ENCODE measurements at regions not wholly inside any gene's neighbourhood (a gene's known extent, or its start where the extent isn't known, plus 50 kb on each side); places are given as distances from the start of the nearest gene placed in this dataset.
A peak's percentile ranks its signal among the peaks of the same experiment; 100 is the strongest.
"Not testable (repeated sequence)": the region's sequence is repeated elsewhere in the genome, so short reads cannot be mapped to it uniquely, and the experiment has no call there.

DNA sequence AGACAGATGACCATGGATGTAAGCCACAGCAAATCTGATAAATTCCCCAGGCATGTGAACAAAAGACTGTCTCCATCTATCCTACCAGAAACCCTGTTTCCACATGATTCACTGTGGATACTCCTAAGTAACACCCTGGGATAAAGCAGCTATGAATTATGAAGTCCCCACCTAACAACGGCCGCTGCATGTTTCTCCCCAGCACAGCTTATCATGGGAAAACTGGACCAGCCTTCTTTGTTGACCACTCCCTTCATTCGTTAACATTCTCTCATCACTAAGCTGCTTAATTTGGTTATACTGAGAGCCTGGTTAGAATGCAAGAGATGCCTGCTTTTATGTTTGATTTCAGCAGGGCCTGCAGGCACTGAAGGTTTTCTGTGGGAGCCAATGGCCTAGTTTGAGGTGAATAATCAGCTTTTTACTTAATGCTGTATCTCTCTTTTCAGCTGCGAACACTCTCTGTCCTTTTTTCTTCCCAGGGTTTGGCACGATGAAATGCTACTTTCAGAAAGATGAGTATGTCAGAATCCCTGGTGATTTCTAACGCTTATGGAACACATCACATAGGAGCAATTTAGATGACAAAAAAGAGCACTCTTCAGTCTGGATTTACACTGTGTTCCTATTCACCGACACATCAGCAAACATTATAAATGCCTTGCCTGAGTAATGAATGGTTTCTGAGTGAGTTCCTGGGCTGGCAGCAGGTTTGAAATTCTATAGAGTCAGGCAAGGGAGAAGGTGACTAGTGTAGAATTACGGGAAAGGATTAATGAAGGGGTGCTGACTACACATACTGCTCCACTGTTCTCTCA, 318.4 kb upstream of the ZNF608 start:
- Mint-ChIP-seq H3K36me3 (ENCODE audit: low read depth) (peaks cover 7% of the 10 kb centered on the region), H3K4me1 (peaks cover 45% of the 10 kb centered on the region), H3K4me3 (peak overlapping the region; percentile 24), H3K27me3 (ENCODE audit: low read depth) (no peaks in the 10 kb centered on the region), H3K9me3 (peaks cover 7% of the 10 kb centered on the region), H3K27ac (ENCODE audit: unreplicated experiment) (peak overlapping the region; percentile 89)
- DNase-seq (ENCODE audit: low read depth, low spot score), result no peak
- TF ChIP-seq CTCF (conservative IDR thresholded peaks at IDR 0.05), result no peak

DNA sequence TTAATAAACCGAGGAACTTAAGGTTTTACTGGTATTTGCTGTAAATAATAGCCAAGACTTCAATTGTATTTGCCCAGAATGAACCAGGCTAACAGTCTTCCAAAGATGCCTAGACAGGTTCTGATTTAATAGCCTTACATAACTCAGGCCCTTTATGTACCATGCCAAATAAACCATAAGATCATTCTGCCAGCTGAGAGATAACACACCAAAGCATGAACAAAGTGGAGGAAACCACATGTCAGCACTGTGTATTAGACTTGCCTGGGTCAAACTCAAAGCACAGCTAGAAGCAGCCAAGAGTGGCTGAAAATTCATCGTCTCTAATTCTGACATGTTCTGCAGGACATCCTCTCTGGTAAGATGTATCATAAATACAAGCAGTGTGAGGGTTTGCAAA, 319.3 kb upstream of the ZNF608 start:
- no peak for DNase-seq (ENCODE audit: low read depth, low spot score)
- H3K4me1 Mint-ChIP-seq, result peaks cover 37% of the 10 kb centered on the region
- H3K27me3 Mint-ChIP-seq (ENCODE audit: low read depth), result no peaks in the 10 kb centered on the region
- H3K4me3 Mint-ChIP-seq, result peak overlapping the region; percentile 13
- peaks cover 8% of the 10 kb centered on the region for H3K9me3 Mint-ChIP-seq
- TF ChIP-seq CTCF (conservative IDR thresholded peaks at IDR 0.05), result no peak
- peaks cover 11% of the 10 kb centered on the region for H3K36me3 Mint-ChIP-seq (ENCODE audit: low read depth)
- H3K27ac Mint-ChIP-seq (ENCODE audit: unreplicated experiment), result peak overlapping the region; percentile 13

DNA sequence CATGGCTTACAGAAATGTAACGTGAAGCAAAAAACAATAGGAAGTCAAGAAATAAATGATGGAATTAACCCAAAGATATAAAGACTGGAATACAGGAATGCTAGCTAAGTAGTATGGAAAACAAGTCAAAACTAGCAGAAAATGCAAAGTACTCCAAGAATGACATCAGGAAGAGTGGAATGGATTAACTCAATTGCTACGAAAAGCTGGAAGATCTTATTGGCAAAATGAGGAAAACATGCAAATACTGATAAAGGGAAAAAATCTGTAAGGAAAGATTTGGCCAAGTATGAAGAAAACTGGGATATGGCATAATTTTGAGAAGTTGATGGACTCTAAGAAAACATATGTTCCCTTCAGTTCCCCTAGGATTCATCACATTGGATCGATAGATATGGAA, 324.5 kb upstream of the ZNF608 start:
- no peak for TF ChIP-seq CTCF (conservative IDR thresholded peaks at IDR 0.05)
- peaks cover 7% of the 10 kb centered on the region for H3K4me1 Mint-ChIP-seq
- no peak for DNase-seq (ENCODE audit: low read depth, low spot score)
- H3K9me3 Mint-ChIP-seq, result peaks cover 30% of the 10 kb centered on the region
- H3K4me3 Mint-ChIP-seq, result no peak overlapping the region
- H3K27me3 Mint-ChIP-seq (ENCODE audit: low read depth), result no peaks in the 10 kb centered on the region
- no peak overlapping the region for H3K27ac Mint-ChIP-seq (ENCODE audit: unreplicated experiment)
- peaks cover 35% of the 10 kb centered on the region for H3K36me3 Mint-ChIP-seq (ENCODE audit: low read depth)

- Mint-ChIP-seq H3K36me3 (ENCODE audit: low read depth) (peaks cover 38% of the 10 kb centered on the region), H3K9me3 (peaks cover 38% of the 10 kb centered on the region), H3K27ac (ENCODE audit: unreplicated experiment) (no peak overlapping the region), H3K27me3 (ENCODE audit: low read depth) (no peaks in the 10 kb centered on the region), H3K4me1 (no peaks in the 10 kb centered on the region), H3K4me3 (no peak overlapping the region)
- no peak for DNase-seq (ENCODE audit: low read depth, low spot score)
- no peak for TF ChIP-seq CTCF (conservative IDR thresholded peaks at IDR 0.05)
Observed at GRCh38 chr5:125073090-125073489, 326.7 kb upstream of the ZNF608 start.

DNA sequence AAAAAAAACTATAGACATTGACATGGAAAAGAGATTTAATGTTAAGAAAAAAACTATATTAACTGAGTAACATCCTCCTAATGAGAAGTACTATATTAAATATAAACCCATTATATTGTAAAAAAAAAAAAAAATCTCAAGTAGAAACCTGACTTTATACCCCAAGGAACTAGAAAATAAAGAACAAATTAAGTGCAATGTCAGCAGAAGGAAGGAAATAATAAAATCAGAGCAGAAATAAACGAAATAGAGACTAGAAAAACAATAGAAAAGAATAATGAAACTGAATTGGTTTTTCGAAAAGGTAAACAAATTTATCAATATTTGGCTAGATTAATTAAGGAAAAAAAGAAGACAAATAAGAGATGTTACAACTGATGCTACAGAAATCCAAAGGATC, 329.1 kb upstream of the ZNF608 start:
- DNase-seq (ENCODE audit: low read depth, low spot score), result no peak
- H3K4me1 Mint-ChIP-seq, result no peaks in the 10 kb centered on the region
- H3K27me3 Mint-ChIP-seq (ENCODE audit: low read depth), result no peaks in the 10 kb centered on the region
- H3K9me3 Mint-ChIP-seq, result peaks cover 37% of the 10 kb centered on the region
- H3K36me3 Mint-ChIP-seq (ENCODE audit: low read depth), result peaks cover 33% of the 10 kb centered on the region
- H3K4me3 Mint-ChIP-seq, result no peak overlapping the region
- H3K27ac Mint-ChIP-seq (ENCODE audit: unreplicated experiment), result no peak overlapping the region
- no peak for TF ChIP-seq CTCF (conservative IDR thresholded peaks at IDR 0.05)

DNA sequence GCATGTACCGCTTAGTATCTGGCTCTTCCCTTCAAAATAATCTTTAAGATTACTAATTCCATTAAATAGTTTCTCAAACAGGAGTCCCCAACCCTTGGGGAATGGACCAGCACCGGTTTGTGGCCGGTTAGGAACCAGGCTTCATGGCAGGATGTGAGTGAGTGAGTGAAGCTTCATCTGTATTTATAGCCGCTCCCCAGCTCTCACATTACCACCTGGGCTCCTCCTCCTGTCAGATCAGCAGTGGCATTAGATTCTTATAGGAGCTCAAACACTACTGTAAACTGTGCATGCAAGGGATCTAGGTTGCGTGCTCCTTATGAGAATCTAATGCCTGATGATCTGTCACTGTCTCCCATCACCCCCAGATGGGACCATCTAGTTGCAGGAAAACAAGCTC, 332.6 kb upstream of the ZNF608 start:
- not testable (repeated sequence) for H3K4me1 Mint-ChIP-seq; H3K27me3 Mint-ChIP-seq (ENCODE audit: low read depth); H3K36me3 Mint-ChIP-seq (ENCODE audit: low read depth); DNase-seq (ENCODE audit: low read depth, low spot score); H3K4me3 Mint-ChIP-seq; H3K27ac Mint-ChIP-seq (ENCODE audit: unreplicated experiment)
- H3K9me3 Mint-ChIP-seq, result peaks cover 14% of the 10 kb centered on the region

Measured in neural crest cell (in vitro differentiated cells).